Uterus (tissue), 3 donors: ENCODE measurements at regions not wholly inside any gene's neighbourhood (a gene's known extent, or its start where the extent isn't known, plus 50 kb on each side); places are given as distances from the start of the nearest gene placed in this dataset.
"Not testable (repeated sequence)": the region's sequence is repeated elsewhere in the genome, so short reads cannot be mapped to it uniquely, and the experiment has no call there.

ENCODE experiments used
- DNase-seq, 2 donors: peaks; one replicate each; pipeline ENCODE4 v3.0.0-alpha.2; 2019 to 2020
- H3K27ac ChIP-seq, 2 donors: fragments of 200-600 bp; sonication (generic); 1 replicate in 1 of 2; 2 replicates in 1 of 2; pipeline ENCODE4 v1.5.1; 2016 to 2018
- H3K27me3 ChIP-seq, 2 donors: fragments of 200-600 bp; sonication (generic); one replicate each; pipeline ENCODE4 v1.5.1; 2018 to 2019; ENCODE audit warnings: control low read depth in 1 of 2
- H3K36me3 ChIP-seq, 2 donors: fragments of 200-600 bp; sonication (generic); one replicate each; pipeline ENCODE4 v1.5.1; 2019; ENCODE audit warnings: control low read depth in 1 of 2
- H3K4me1 ChIP-seq, 2 donors: fragments of 200-600 bp; sonication (generic); one replicate each; pipeline ENCODE4 v1.5.1; 2018 to 2019; ENCODE audit warnings: control low read depth in 1 of 2
- H3K4me3 ChIP-seq, 2 donors: fragments of 200-600 bp; sonication (generic); 1 replicate in 1 of 2; 2 replicates in 1 of 2; pipeline ENCODE4 v1.5.1; 2018 to 2019; ENCODE audit warnings: mild to moderate bottlenecking in 1 of 2
- H3K9me3 ChIP-seq, 2 donors: fragments of 200-600 bp; sonication (generic); one replicate each; pipeline ENCODE4 v1.5.1; 2019; ENCODE audit warnings: control low read depth in 1 of 2
- POLR2A ChIP-seq, 2 donors: fragments of 450-650 bp; IDR thresholded peaks; one replicate each; pipeline ENCODE4 v1.6.1; 2016; ENCODE audit warnings: antibody characterized with exemption in 2 of 2, mild to moderate bottlenecking in 1 of 2, moderate library complexity in 1 of 2
- intact Hi-C: fragments of 100-400 bp; cut with DNase I; formaldehyde crosslinking; loops from one replicate; pipeline ENCODE4 v1.15.1; 2023; ENCODE audit warnings: low total_unique reads
- TF ChIP-seq, protein P1 (sequence below), 4 experiments: fragments of 200-600 bp in 2 of 4; fragments of 450-650 bp in 2 of 4; sonication (generic) in 2 of 4; IDR thresholded peaks; one replicate each; pipeline ENCODE4 v1.5.1; 2016 to 2019; ENCODE audit warnings: antibody characterized with exemption in 4 of 4, mild to moderate bottlenecking in 2 of 4, moderate library complexity in 1 of 4
- donor health status: DM: yes; HTN: yes; CAD: no.

DNA sequence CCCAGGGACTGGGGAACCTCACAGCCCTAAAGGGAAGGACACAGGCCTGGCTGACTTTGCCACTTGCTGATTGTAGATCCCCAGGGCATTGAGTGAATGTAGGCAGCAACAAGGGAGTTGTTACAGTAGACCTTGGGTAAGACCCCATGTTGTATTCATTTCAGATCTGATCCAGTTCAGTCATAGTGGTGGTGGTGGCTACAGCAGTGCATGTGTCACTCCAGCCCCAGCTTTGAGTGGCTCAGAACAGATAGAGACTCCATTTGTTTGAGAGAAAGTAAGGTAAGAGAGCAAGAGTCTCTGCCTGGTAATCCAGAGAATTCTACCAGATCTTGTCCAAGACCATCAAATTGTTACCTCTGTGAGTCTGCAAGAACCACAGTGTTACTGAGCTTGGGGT is 278.7 kb upstream of the SATB1 start:
- DNase-seq = no peak
- no peaks in the 10 kb centered on the region for H3K27me3 ChIP-seq
- H3K36me3 ChIP-seq = no peaks in the 10 kb centered on the region
- no peak overlapping the region for H3K27ac ChIP-seq
- no peaks in the 10 kb centered on the region for H3K4me1 ChIP-seq
- intact Hi-C loops = no loop called here
- no peaks in the 10 kb centered on the region for H3K9me3 ChIP-seq
- TF ChIP-seq, protein P1, sequence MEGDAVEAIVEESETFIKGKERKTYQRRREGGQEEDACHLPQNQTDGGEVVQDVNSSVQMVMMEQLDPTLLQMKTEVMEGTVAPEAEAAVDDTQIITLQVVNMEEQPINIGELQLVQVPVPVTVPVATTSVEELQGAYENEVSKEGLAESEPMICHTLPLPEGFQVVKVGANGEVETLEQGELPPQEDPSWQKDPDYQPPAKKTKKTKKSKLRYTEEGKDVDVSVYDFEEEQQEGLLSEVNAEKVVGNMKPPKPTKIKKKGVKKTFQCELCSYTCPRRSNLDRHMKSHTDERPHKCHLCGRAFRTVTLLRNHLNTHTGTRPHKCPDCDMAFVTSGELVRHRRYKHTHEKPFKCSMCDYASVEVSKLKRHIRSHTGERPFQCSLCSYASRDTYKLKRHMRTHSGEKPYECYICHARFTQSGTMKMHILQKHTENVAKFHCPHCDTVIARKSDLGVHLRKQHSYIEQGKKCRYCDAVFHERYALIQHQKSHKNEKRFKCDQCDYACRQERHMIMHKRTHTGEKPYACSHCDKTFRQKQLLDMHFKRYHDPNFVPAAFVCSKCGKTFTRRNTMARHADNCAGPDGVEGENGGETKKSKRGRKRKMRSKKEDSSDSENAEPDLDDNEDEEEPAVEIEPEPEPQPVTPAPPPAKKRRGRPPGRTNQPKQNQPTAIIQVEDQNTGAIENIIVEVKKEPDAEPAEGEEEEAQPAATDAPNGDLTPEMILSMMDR (IDR thresholded peaks at IDR 0.05) = no peak
- TF ChIP-seq POLR2A (IDR thresholded peaks at IDR 0.05) = no peak
- H3K4me3 ChIP-seq = no peak overlapping the region

DNA sequence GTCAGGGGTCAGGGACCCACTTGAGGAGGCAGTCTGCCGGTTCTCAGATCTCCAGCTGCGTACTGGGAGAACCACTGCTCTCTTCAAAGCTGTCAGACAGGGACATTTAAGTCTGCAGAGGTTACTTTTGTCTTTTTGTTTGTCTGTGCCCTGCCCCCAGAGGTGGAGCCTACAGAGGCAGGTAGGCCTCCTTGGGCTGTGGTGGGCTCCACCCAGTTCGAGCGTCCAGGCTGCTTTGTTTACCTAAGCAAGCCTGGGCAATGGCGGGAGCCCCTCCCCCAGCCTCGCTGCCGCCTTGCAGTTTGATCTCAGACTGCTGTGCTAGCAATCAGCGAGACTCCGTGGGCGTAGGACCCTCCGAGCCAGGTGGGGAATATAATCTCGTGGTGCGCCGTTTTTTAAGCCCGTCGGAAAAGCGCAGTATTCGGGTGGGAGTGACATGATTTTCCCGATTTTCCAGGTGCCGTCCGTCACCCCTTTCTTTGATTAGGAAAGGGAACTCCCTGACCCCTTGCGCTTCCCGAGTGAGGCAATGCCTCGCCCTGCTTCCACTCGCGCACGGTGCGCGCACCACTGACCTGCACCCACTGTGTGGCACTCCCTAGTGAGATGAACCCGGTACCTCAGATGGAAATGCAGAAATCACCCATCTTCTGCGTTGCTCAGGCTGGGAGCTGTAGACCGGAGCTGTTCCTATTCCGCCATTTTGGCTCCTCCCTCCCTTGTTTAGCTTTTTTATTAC is 268.6 kb upstream of the SATB1 start:
- H3K4me3 ChIP-seq, H3K27ac ChIP-seq, H3K9me3 ChIP-seq, H3K4me1 ChIP-seq, intact Hi-C loops, DNase-seq, H3K27me3 ChIP-seq, H3K36me3 ChIP-seq: not testable (repeated sequence)

DNA sequence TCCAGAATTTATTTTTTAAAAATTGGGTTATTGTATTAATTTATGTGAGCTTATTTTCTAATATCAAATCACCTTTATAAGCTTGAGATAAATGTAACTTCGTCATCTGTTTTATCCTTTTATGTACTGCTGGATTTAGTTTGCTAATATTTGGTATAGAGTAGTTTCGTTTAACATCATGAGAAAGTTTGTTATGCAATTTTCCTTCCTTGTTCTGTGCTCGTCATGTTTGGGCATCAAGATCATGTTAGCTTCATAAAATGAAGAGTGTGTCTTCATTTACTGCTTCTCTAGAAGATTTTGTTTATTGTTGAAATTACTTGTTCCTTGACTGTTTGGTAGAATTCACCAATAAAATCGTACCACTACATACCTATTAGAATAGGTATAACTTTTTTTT is 262.1 kb upstream of the SATB1 start:
- intact Hi-C loops = no loop called here
- Histone ChIP-seq H3K27ac (no peak overlapping the region), H3K9me3 (no peaks in the 10 kb centered on the region), H3K36me3 (no peaks in the 10 kb centered on the region), H3K27me3 (no peaks in the 10 kb centered on the region), H3K4me1 (no peaks in the 10 kb centered on the region), H3K4me3 (no peak overlapping the region)
- TF ChIP-seq, protein P1 (IDR thresholded peaks at IDR 0.05) = no peak
- TF ChIP-seq POLR2A (IDR thresholded peaks at IDR 0.05) = no peak
- no peak for DNase-seq

DNA sequence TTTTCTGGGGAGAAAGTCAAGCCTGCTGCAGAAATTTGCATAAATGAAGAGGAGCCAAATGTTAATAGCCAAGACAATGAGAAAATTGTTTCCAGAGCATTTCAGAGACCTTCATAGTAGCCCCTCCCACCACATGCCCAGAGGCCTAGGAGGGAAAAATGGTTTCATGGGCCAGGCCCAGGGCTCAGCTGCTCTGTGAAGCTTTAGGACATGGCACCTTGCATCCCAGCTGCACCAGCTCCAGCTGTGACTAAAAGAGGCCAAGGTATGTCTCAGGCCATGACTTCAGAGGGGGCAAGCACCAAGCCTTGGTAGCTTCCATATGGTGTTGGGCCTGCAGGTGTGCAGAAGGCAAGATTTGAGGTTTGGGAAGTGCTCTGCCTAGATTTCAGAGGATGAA is 258.8 kb upstream of the SATB1 start:
- H3K27ac ChIP-seq = no peak overlapping the region
- no peak overlapping the region for H3K4me3 ChIP-seq
- DNase-seq = no peak
- H3K36me3 ChIP-seq = no peaks in the 10 kb centered on the region
- no peaks in the 10 kb centered on the region for H3K4me1 ChIP-seq
- intact Hi-C loops = no loop called here
- H3K9me3 ChIP-seq = no peaks in the 10 kb centered on the region
- no peaks in the 10 kb centered on the region for H3K27me3 ChIP-seq
- TF ChIP-seq POLR2A (IDR thresholded peaks at IDR 0.05) = no peak
- TF ChIP-seq, protein P1 (IDR thresholded peaks at IDR 0.05) = no peak

DNA sequence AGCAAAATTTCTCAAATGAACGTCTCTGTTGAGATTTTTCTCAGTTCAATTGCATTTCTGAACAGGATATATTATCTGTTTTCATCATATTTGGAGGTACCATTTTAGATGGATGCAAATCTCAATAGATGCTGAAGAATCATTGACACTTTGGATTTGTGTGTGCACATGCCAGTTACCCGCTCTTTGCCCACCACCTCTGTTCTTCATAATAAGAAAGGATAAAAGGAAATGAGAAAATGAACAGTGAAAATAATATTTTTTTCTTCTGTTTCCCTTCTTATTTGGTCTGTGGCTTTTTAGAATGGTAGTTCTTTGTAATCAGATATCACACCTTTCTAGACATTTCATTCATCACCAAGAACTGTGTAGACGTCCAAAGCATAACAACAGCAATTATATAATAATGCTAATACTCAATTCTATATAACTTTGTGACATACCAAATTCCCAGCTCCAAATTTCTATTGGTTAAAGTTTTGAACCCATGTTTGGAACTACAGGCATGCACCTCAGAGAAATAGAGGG is 256.7 kb upstream of the SATB1 start:
- TF ChIP-seq POLR2A (IDR thresholded peaks at IDR 0.05) = no peak
- TF ChIP-seq, protein P1 (IDR thresholded peaks at IDR 0.05) = no peak
- H3K27ac ChIP-seq = no peak overlapping the region
- no peak overlapping the region for H3K4me3 ChIP-seq
- no peaks in the 10 kb centered on the region for H3K9me3 ChIP-seq
- DNase-seq = no peak
- no peaks in the 10 kb centered on the region for H3K4me1 ChIP-seq
- H3K27me3 ChIP-seq = no peaks in the 10 kb centered on the region
- no peaks in the 10 kb centered on the region for H3K36me3 ChIP-seq
- intact Hi-C loops = no loop called here
